ENCODE measurements at regions not wholly inside any gene's neighbourhood (a gene's known extent, or its start where the extent isn't known, plus 50 kb on each side); places are given as distances from the start of the nearest gene placed in this dataset.

- TF ChIP-seq TARDBP (IDR thresholded peaks at IDR 0.05) (no peak), SUZ12 (IDR thresholded peaks at IDR 0.05) (no peak), HDGF (IDR thresholded peaks at IDR 0.05; ENCODE audit: borderline replicate concordance) (no peak), ARNT (IDR thresholded peaks at IDR 0.05) (no peak), BHLHE40 (IDR thresholded peaks at IDR 0.05; ENCODE audit: borderline replicate concordance) (no peak), FOXM1 (IDR thresholded peaks at IDR 0.05; ENCODE audit: borderline replicate concordance) (no peak), CTBP1 (IDR thresholded peaks at IDR 0.05; ENCODE audit: borderline replicate concordance) (no peak), SP1 (IDR thresholded peaks at IDR 0.05) (no peak), LEF1 (IDR thresholded peaks at IDR 0.05; ENCODE audit: borderline replicate concordance) (no peak), L3MBTL2 (conservative IDR thresholded peaks at IDR 0.05) (no peak), PKNOX1 (IDR thresholded peaks at IDR 0.05) (no peak)
These were observed 148.7 kb upstream of the PGR start for GRCh38 chr11:101278286-101278685.

Data from HEK293T (cell line).